ENCODE measurements at regions not wholly inside any gene's neighbourhood (a gene's known extent, or its start where the extent isn't known, plus 50 kb on each side); places are given as distances from the start of the nearest gene placed in this dataset.

- TF ChIP-seq CTCF (IDR thresholded peaks at IDR 0.05) (no peak), POLR2A (IDR thresholded peaks at IDR 0.05) (no peak), POLR2AphosphoS5 (IDR thresholded peaks at IDR 0.05) (no peak)
Observed at GRCh38 chr14:98977451-98977850, 294.5 kb downstream of the BCL11B start.

Measured in prostate gland (tissue), 2 donors.